H1 (cell line): ENCODE measurements at regions not wholly inside any gene's neighbourhood (a gene's known extent, or its start where the extent isn't known, plus 50 kb on each side); places are given as distances from the start of the nearest gene placed in this dataset.

Experiments
- CHD1 ChIP-seq: IDR thresholded peaks from 2 replicates; pipeline ENCODE4 v1.6.1; 2012; ENCODE audit warnings: low read depth, low read length, improper control_type of control experiment
- KDM1A ChIP-seq: fragments of 200-600, 300-600 bp; sonication (generic); IDR thresholded peaks from 2 replicates; pipeline ENCODE4 v1.7.1; 2016; ENCODE audit warnings: mild to moderate bottlenecking, low read length, borderline replicate concordance
- RAD21 ChIP-seq, 2 experiments: IDR thresholded peaks in 1 of 2; conservative IDR thresholded peaks in 1 of 2; 2 replicates each; pipeline ENCODE4 v1.6.1; 2011; ENCODE audit warnings: low read depth in 2 of 2, low read length in 2 of 2, improper control_type of control experiment in 1 of 2, inconsistent platforms in 1 of 2, mild to moderate bottlenecking in 1 of 2, moderate library complexity in 1 of 2
- RNF2 ChIP-seq: fragments of 200-900, 300-1000 bp; sonication (generic); IDR thresholded peaks from 2 replicates; pipeline ENCODE4 v1.7.1; 2016; ENCODE audit warnings: borderline replicate concordance, low read depth, mild to moderate bottlenecking, antibody characterized with exemption, low read length; ENCODE audit not compliant: poor library complexity, severe bottlenecking; ENCODE audit errors: missing control alignments

GRCh38 chr5:86797677-86798076 lies 179.9 kb downstream of the COX7C start (continued):
- TF ChIP-seq RAD21 (IDR thresholded peaks at IDR 0.05 in 1 of 2, conservative IDR thresholded peaks at IDR 0.05 in 1 of 2; ENCODE audit: low read depth in 2 of 2, low read length in 2 of 2): peak in 1 of 2 experiments; percentile 9; a peak in 1 of 4 replicates
- no peak for TF ChIP-seq KDM1A
- TF ChIP-seq CHD1: no peak
- TF ChIP-seq RNF2: no peak
